ENCODE measurements at regions not wholly inside any gene's neighbourhood (a gene's known extent, or its start where the extent isn't known, plus 50 kb on each side); places are given as distances from the start of the nearest gene placed in this dataset.

DNA sequence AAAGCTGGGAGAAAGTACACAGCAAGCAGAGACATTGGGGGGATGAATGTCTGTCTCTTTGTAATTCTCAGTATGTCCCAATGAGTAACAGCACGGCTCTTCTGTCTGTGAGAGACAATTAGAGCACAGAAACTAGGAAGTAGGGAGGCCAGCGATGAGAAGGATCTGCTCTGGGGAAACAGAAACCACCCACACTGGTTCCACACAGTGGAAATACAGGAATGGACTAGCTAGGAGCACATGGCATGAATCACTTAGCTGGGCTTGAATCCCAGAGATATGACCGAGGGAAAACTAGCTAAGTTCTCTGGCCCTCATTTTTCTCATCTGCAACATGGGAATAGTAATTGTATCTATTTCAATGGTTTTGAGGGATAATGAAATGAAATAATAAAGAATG is 895.9 kb downstream of the TLE4 start:
- H3K9me3 ChIP-seq (ENCODE audit: low read depth, low read length) = no peaks in the 10 kb centered on the region
- H3K4me3 ChIP-seq = no peak overlapping the region
- TF ChIP-seq POLR2AphosphoS5 (IDR thresholded peaks at IDR 0.05; ENCODE audit: borderline replicate concordance, low read depth, low read length) = no peak
- no peak for TF ChIP-seq EZH2 (IDR thresholded peaks at IDR 0.05)
- TF ChIP-seq FOXP2 (optimal IDR thresholded peaks at IDR 0.05; ENCODE audit: control extremely low read depth, extremely low read length, insufficient read depth) = no peak
- H3K9ac ChIP-seq (ENCODE audit: insufficient read length) = no peak overlapping the region
- no peak overlapping the region for H3K27ac ChIP-seq
- DNase-seq (ENCODE audit: low read depth, low spot score) = no peak
- no peaks in the 10 kb centered on the region for H3K36me3 ChIP-seq (ENCODE audit: insufficient read depth, low read length)

DNA sequence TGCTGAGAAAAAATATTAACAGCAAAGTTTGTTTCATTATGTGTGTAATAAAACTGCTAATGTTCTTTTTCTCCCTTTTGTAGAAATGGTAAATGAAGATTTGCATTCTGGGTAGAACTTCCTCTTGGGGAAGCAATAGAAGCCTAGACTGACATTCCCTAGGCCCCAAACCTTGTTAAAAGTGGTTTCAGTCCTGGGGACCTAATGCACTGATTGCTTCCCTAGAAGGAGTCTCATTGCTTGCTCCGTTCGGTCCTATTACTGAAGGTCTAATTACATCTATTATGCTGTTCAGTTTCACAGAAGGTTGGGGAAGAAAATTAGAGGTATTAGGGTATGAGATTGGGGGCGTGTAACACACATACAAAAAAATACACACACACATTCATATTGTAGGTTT is 893.8 kb downstream of the TLE4 start:
- H3K4me3 ChIP-seq = no peak overlapping the region
- H3K9ac ChIP-seq (ENCODE audit: insufficient read length) = no peak overlapping the region
- DNase-seq (ENCODE audit: low read depth, low spot score) = no peak
- H3K27ac ChIP-seq = no peak overlapping the region
- no peaks in the 10 kb centered on the region for H3K36me3 ChIP-seq (ENCODE audit: insufficient read depth, low read length)
- H3K9me3 ChIP-seq (ENCODE audit: low read depth, low read length) = no peaks in the 10 kb centered on the region
- TF ChIP-seq FOXP2 (optimal IDR thresholded peaks at IDR 0.05; ENCODE audit: control extremely low read depth, extremely low read length, insufficient read depth) (no peak), POLR2AphosphoS5 (IDR thresholded peaks at IDR 0.05; ENCODE audit: borderline replicate concordance, low read depth, low read length) (no peak), EZH2 (IDR thresholded peaks at IDR 0.05) (no peak)

DNA sequence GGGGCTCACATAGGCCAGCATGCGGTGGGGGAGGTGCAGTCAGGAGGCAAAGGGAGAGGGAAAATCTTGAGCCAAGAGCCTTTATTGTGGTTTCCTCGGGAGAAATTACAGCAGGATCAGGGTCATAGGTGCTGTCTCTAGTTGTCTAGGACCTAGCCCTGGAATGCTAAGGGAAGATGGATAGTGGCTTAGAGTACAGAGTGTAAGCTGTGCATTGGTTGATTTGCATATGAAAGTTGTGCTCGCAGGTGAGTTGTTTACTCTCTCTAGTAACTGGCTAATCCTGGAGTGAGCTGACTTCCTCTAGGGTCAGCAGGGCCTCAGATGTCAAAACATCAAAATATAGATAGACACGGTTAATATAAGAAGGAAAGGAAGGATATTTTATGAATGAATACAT is 877.7 kb downstream of the TLE4 start:
- Histone ChIP-seq H3K27ac (peak overlapping the region; percentile 82), H3K9me3 (ENCODE audit: low read depth, low read length) (no peaks in the 10 kb centered on the region), H3K9ac (ENCODE audit: insufficient read length) (no peak overlapping the region), H3K4me3 (no peak overlapping the region), H3K36me3 (ENCODE audit: insufficient read depth, low read length) (no peaks in the 10 kb centered on the region)
- DNase-seq (ENCODE audit: low read depth, low spot score) = no peak
- TF ChIP-seq POLR2AphosphoS5 (IDR thresholded peaks at IDR 0.05; ENCODE audit: borderline replicate concordance, low read depth, low read length) (no peak), EZH2 (IDR thresholded peaks at IDR 0.05) (no peak), FOXP2 (optimal IDR thresholded peaks at IDR 0.05; ENCODE audit: control extremely low read depth, extremely low read length, insufficient read depth) (no peak)

DNA sequence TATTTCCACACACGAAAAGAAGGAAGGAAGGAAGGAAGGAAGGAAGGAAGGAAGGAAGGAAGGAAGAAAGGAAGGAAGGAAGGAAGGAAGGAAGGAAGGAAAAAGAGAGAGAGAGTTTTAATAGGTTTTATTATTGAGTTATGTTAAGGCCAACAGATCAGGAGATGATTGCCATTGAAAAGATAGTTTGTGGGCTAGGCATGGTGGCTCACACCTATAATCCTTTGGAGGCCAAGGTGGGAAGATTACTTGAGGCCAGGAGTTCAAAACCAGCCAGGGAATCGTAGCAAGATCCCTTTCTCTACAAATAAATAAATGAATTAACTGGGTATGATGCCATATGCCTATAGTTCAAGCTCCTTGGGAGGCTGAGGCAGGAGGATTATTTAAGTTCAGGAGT is 877.2 kb downstream of the TLE4 start:
- TF ChIP-seq FOXP2 (optimal IDR thresholded peaks at IDR 0.05; ENCODE audit: control extremely low read depth, extremely low read length, insufficient read depth) = no peak
- no peak; the same call in 1 of the 2 replicates for TF ChIP-seq POLR2AphosphoS5 (IDR thresholded peaks at IDR 0.05; ENCODE audit: borderline replicate concordance, low read depth, low read length)
- TF ChIP-seq EZH2 (IDR thresholded peaks at IDR 0.05) = no peak

DNA sequence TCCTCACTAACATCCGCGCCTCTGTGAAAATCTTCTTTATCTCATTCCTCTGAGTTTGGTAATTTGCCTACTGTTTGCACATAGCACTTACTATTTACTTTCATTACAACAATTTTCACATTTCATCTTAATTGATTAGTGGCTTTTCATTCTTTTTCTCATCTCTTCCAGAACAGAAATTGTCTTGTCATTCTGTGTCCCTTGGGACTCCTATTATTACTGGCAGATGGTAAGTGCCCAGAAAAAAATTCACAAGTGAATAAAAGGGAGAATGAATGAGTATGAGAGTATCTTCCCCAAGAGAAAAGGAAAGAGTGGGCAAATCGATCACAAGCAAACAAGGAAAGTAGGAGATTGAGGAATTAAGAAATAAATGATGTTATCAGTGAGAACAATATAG is 876.1 kb downstream of the TLE4 start:
- Histone ChIP-seq H3K27ac (peak overlapping the region; percentile 86), H3K9ac (ENCODE audit: insufficient read length) (no peak overlapping the region), H3K36me3 (ENCODE audit: insufficient read depth, low read length) (no peaks in the 10 kb centered on the region), H3K4me3 (no peak overlapping the region), H3K9me3 (ENCODE audit: low read depth, low read length) (no peaks in the 10 kb centered on the region)
- TF ChIP-seq POLR2AphosphoS5 (IDR thresholded peaks at IDR 0.05; ENCODE audit: borderline replicate concordance, low read depth, low read length) = no peak
- no peak for TF ChIP-seq FOXP2 (optimal IDR thresholded peaks at IDR 0.05; ENCODE audit: control extremely low read depth, extremely low read length, insufficient read depth)
- TF ChIP-seq EZH2 (IDR thresholded peaks at IDR 0.05) = no peak
- DNase-seq (ENCODE audit: low read depth, low spot score) = no peak

More for the DNA sequence above, 877.2 kb downstream of the TLE4 start:
- H3K36me3 ChIP-seq (ENCODE audit: insufficient read depth, low read length) = no peaks in the 10 kb centered on the region
- peak overlapping the region; percentile 82 for H3K27ac ChIP-seq
- H3K9me3 ChIP-seq (ENCODE audit: low read depth, low read length) = no peaks in the 10 kb centered on the region
- H3K9ac ChIP-seq (ENCODE audit: insufficient read length) = no peak overlapping the region
- DNase-seq (ENCODE audit: low read depth, low spot score) = peak; percentile 72
- no peak overlapping the region for H3K4me3 ChIP-seq

DNA sequence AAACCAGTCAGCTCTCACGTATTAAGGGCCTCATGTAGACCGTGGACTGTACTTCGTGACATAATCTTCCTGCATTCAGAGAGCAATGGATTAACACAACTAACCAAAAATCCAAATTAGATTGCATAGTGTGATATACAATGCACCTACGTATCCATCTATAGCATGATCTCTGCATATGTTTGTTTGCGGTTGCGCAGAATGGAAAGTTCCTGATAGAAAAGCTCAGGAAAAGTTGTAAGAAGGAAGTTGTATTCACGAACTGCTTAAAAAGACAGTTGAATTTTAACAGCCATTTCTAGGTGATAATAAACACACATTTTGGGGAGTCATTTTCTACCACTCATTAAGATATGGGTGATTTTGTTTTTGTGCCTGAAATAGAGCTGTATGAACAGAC is 869.0 kb downstream of the TLE4 start:
- Histone ChIP-seq H3K36me3 (ENCODE audit: insufficient read depth, low read length) (no peaks in the 10 kb centered on the region), H3K9ac (ENCODE audit: insufficient read length) (no peak overlapping the region), H3K4me3 (no peak overlapping the region), H3K9me3 (ENCODE audit: low read depth, low read length) (no peaks in the 10 kb centered on the region), H3K27ac (no peak overlapping the region)
- TF ChIP-seq EZH2 (IDR thresholded peaks at IDR 0.05) (no peak), FOXP2 (optimal IDR thresholded peaks at IDR 0.05; ENCODE audit: control extremely low read depth, extremely low read length, insufficient read depth) (no peak), POLR2AphosphoS5 (IDR thresholded peaks at IDR 0.05; ENCODE audit: borderline replicate concordance, low read depth, low read length) (peak; percentile 39; the same call in 1 of the 2 replicates)
- DNase-seq (ENCODE audit: low read depth, low spot score) = no peak

DNA sequence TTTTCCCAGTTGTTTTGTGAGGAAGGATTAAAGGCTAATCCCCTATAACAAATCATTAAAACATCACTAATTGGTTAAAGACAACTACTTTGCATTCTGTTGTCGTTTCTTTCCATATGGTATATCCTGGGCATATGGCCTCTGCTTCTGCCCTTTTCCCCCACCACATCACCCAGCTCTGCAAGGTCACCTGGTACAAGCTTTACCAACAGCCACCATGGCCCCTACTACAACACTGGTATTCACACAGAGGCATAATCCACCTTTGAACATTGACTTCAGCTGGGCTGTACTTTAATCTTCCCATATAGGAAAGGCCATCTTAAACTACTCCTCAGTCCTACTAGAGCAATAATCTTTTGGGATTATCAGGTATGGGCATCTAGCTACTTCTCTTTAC is 866.1 kb downstream of the TLE4 start:
- no peak for DNase-seq (ENCODE audit: low read depth, low spot score)
- Histone ChIP-seq H3K27ac (no peak overlapping the region), H3K36me3 (ENCODE audit: insufficient read depth, low read length) (no peaks in the 10 kb centered on the region), H3K9ac (ENCODE audit: insufficient read length) (no peak overlapping the region), H3K4me3 (no peak overlapping the region), H3K9me3 (ENCODE audit: low read depth, low read length) (no peaks in the 10 kb centered on the region)
- TF ChIP-seq FOXP2 (optimal IDR thresholded peaks at IDR 0.05; ENCODE audit: control extremely low read depth, extremely low read length, insufficient read depth) (no peak), POLR2AphosphoS5 (IDR thresholded peaks at IDR 0.05; ENCODE audit: borderline replicate concordance, low read depth, low read length) (no peak), EZH2 (IDR thresholded peaks at IDR 0.05) (no peak)

DNA sequence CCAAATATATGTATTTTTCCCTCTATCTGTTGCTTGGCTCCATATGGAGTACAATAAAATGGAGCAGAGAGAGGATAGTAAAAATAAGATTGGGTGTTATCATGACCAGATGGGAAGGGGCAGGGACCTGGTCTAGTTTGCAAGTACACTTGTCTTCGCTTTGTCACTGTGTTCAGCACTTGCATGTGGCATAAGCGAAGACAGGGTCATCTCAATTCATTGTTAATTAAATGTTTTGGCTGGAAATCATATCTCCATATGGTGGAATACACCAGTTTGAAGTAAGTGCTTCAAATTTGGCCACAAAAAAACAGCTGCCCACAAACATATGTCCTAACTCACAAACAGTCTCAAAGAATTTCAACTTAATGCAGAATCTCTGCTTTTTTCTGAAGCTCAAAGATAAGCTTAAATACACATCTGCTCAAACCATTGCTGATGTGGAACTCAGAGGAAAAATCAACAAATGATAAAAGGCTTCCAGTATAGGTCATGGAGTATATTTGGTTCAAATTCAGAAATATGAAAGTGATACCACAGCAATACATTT is 865.4 kb downstream of the TLE4 start:
- Histone ChIP-seq H3K27ac (no peak overlapping the region), H3K36me3 (ENCODE audit: insufficient read depth, low read length) (no peaks in the 10 kb centered on the region)
- TF ChIP-seq EZH2 (IDR thresholded peaks at IDR 0.05) = no peak
- TF ChIP-seq FOXP2 (optimal IDR thresholded peaks at IDR 0.05; ENCODE audit: control extremely low read depth, extremely low read length, insufficient read depth) = no peak
- TF ChIP-seq POLR2AphosphoS5 (IDR thresholded peaks at IDR 0.05; ENCODE audit: borderline replicate concordance, low read depth, low read length) = no peak

DNA sequence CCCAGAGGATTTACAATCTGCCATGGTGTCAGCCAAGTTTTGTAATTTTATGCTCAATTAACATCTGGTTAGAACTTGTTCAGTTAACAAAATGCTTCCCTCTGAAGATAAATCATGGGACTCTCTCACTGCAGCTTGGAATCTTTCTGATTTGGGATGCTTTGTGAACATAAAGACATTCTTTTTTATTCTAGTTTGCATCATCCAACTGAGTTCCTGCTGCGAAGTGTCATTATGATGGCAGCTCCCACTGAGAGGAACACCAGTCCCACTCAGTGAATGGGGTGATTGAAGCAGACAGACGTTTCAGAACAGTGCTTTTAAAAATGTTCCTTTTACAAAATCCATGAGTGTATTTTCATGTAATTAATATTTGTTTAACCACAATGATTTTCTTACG is 863.8 kb downstream of the TLE4 start:
- peak; percentile 22 for DNase-seq (ENCODE audit: low read depth, low spot score)
- TF ChIP-seq EZH2 (IDR thresholded peaks at IDR 0.05) (no peak), FOXP2 (optimal IDR thresholded peaks at IDR 0.05; ENCODE audit: control extremely low read depth, extremely low read length, insufficient read depth) (no peak), POLR2AphosphoS5 (IDR thresholded peaks at IDR 0.05; ENCODE audit: borderline replicate concordance, low read depth, low read length) (no peak)
- H3K9me3 ChIP-seq (ENCODE audit: low read depth, low read length) = no peaks in the 10 kb centered on the region
- no peak overlapping the region for H3K27ac ChIP-seq
- H3K36me3 ChIP-seq (ENCODE audit: insufficient read depth, low read length) = no peaks in the 10 kb centered on the region
- H3K9ac ChIP-seq (ENCODE audit: insufficient read length) = no peak overlapping the region
- no peak overlapping the region for H3K4me3 ChIP-seq

More for the DNA sequence above, 865.4 kb downstream of the TLE4 start:
- Histone ChIP-seq H3K9me3 (ENCODE audit: low read depth, low read length) (no peaks in the 10 kb centered on the region), H3K4me3 (no peak overlapping the region), H3K9ac (ENCODE audit: insufficient read length) (no peak overlapping the region)
- DNase-seq (ENCODE audit: low read depth, low spot score) = no peak
